H1 (cell line): ENCODE measurements at regions not wholly inside any gene's neighbourhood (a gene's known extent, or its start where the extent isn't known, plus 50 kb on each side); places are given as distances from the start of the nearest gene placed in this dataset.

Experiments used
- BRCA1 ChIP-seq: IDR thresholded peaks from 2 replicates; pipeline ENCODE4 v1.6.1; 2012; ENCODE audit warnings: low read depth, low read length, improper control_type of control experiment
- CEBPB ChIP-seq: IDR thresholded peaks from 2 replicates; pipeline ENCODE4 v1.6.1; 2012; ENCODE audit warnings: low read depth, low read length
- RBBP5 ChIP-seq: IDR thresholded peaks from 2 replicates; pipeline ENCODE4 v1.7.1; 2012; ENCODE audit warnings: low read depth, mild to moderate bottlenecking, inconsistent platforms, low read length, moderate library complexity, borderline replicate concordance
- TBP ChIP-seq: IDR thresholded peaks from 2 replicates; pipeline ENCODE4 v1.6.1; 2011; ENCODE audit warnings: low read depth, low read length, improper control_type of control experiment
- TF ChIP-seq, protein P1 (sequence below): fragments of 300-600 bp; sonication (generic); IDR thresholded peaks from 2 replicates; pipeline ENCODE4 v1.7.1; 2012; ENCODE audit warnings: low read length, moderate library complexity, mild to moderate bottlenecking, inconsistent platforms; ENCODE audit not compliant: insufficient replicate concordance
- TF ChIP-seq, protein P2 (sequence below): IDR thresholded peaks from 2 replicates; pipeline ENCODE4 v1.6.1; 2012; ENCODE audit warnings: inconsistent platforms

DNA sequence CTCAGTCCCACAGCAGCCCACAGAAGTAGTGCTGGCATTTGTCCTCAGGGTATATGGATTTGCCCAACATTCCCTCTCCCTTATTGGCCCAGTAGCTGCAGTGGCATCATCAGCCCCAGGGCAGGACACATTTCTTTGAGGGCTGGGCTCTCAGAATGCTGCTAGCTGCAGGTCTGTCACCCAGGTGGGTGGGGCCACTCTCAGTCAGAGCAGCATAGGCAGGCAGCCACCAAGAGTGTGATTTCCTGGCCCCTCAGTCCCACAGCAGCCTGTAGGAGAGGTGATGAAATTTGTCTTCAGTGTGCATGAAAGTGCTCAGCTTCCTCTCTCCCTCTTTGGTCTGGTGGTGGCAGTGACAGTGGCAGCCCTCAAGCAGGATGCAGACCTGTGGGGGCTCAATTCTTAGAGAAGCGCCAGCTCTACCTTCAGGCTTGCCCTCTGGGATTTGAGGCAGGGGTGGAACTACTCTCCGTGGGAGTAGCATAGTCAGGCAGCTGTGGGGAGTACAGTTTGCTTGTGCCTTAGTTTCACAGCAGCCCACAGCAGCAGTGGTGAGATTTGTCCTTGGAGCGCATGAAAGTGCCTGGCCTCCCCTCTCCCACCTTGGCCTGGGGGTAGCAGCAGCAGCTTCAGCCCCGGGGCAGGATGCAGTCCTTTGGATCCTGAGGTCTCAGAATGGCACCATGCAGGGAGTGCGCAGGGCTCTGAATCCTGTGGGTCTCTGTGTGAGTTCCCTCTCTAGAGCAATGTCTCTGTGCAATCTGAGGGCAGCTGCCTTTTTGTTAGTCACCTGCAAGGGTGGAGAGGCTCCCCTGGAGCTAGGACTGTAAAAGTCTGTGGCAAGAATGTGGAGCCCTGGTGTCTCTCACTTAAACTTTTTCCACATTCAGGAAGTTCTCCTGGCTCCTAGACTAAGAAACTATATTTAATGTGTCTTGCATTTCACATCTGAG, 1229.1 kb downstream of the ROBO2 start (continued):
- TF ChIP-seq, protein P1, sequence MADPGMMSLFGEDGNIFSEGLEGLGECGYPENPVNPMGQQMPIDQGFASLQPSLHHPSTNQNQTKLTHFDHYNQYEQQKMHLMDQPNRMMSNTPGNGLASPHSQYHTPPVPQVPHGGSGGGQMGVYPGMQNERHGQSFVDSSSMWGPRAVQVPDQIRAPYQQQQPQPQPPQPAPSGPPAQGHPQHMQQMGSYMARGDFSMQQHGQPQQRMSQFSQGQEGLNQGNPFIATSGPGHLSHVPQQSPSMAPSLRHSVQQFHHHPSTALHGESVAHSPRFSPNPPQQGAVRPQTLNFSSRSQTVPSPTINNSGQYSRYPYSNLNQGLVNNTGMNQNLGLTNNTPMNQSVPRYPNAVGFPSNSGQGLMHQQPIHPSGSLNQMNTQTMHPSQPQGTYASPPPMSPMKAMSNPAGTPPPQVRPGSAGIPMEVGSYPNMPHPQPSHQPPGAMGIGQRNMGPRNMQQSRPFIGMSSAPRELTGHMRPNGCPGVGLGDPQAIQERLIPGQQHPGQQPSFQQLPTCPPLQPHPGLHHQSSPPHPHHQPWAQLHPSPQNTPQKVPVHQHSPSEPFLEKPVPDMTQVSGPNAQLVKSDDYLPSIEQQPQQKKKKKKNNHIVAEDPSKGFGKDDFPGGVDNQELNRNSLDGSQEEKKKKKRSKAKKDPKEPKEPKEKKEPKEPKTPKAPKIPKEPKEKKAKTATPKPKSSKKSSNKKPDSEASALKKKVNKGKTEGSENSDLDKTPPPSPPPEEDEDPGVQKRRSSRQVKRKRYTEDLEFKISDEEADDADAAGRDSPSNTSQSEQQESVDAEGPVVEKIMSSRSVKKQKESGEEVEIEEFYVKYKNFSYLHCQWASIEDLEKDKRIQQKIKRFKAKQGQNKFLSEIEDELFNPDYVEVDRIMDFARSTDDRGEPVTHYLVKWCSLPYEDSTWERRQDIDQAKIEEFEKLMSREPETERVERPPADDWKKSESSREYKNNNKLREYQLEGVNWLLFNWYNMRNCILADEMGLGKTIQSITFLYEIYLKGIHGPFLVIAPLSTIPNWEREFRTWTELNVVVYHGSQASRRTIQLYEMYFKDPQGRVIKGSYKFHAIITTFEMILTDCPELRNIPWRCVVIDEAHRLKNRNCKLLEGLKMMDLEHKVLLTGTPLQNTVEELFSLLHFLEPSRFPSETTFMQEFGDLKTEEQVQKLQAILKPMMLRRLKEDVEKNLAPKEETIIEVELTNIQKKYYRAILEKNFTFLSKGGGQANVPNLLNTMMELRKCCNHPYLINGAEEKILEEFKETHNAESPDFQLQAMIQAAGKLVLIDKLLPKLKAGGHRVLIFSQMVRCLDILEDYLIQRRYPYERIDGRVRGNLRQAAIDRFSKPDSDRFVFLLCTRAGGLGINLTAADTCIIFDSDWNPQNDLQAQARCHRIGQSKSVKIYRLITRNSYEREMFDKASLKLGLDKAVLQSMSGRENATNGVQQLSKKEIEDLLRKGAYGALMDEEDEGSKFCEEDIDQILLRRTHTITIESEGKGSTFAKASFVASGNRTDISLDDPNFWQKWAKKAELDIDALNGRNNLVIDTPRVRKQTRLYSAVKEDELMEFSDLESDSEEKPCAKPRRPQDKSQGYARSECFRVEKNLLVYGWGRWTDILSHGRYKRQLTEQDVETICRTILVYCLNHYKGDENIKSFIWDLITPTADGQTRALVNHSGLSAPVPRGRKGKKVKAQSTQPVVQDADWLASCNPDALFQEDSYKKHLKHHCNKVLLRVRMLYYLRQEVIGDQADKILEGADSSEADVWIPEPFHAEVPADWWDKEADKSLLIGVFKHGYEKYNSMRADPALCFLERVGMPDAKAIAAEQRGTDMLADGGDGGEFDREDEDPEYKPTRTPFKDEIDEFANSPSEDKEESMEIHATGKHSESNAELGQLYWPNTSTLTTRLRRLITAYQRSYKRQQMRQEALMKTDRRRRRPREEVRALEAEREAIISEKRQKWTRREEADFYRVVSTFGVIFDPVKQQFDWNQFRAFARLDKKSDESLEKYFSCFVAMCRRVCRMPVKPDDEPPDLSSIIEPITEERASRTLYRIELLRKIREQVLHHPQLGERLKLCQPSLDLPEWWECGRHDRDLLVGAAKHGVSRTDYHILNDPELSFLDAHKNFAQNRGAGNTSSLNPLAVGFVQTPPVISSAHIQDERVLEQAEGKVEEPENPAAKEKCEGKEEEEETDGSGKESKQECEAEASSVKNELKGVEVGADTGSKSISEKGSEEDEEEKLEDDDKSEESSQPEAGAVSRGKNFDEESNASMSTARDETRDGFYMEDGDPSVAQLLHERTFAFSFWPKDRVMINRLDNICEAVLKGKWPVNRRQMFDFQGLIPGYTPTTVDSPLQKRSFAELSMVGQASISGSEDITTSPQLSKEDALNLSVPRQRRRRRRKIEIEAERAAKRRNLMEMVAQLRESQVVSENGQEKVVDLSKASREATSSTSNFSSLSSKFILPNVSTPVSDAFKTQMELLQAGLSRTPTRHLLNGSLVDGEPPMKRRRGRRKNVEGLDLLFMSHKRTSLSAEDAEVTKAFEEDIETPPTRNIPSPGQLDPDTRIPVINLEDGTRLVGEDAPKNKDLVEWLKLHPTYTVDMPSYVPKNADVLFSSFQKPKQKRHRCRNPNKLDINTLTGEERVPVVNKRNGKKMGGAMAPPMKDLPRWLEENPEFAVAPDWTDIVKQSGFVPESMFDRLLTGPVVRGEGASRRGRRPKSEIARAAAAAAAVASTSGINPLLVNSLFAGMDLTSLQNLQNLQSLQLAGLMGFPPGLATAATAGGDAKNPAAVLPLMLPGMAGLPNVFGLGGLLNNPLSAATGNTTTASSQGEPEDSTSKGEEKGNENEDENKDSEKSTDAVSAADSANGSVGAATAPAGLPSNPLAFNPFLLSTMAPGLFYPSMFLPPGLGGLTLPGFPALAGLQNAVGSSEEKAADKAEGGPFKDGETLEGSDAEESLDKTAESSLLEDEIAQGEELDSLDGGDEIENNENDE = no peak
- TF ChIP-seq BRCA1 (no peak), RBBP5 (no peak), CEBPB (no peak), TBP (no peak)
- TF ChIP-seq, protein P2, sequence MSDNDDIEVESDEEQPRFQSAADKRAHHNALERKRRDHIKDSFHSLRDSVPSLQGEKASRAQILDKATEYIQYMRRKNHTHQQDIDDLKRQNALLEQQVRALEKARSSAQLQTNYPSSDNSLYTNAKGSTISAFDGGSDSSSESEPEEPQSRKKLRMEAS = no peak
- TF ChIP-seq, all 59 proteins: peak for 0
